Fibroblast of lung (primary cell): ENCODE measurements at regions not wholly inside any gene's neighbourhood (a gene's known extent, or its start where the extent isn't known, plus 50 kb on each side); places are given as distances from the start of the nearest gene placed in this dataset.

Experiments used
- CTCF ChIP-seq, 2 donors: IDR thresholded peaks in 1 of 2; conservative IDR thresholded peaks in 1 of 2; 1 replicate in 1 of 2; 2 replicates in 1 of 2; pipeline ENCODE4 v1.5.1; 2011 to 2012; ENCODE audit warnings: low read length in 2 of 2, control low read depth in 1 of 2, inconsistent platforms in 1 of 2, low read depth in 1 of 2, mild to moderate bottlenecking in 1 of 2
- EZH2 ChIP-seq: IDR thresholded peaks from 2 replicates; pipeline ENCODE4 v1.5.1; 2012; ENCODE audit warnings: low read length, control low read depth, mild to moderate bottlenecking; ENCODE audit errors: missing control alignments

GRCh38 chr6:163943607-163944385 is 529.3 kb downstream of the QKI start:
- TF ChIP-seq CTCF (conservative IDR thresholded peaks at IDR 0.05 in 1 of 2, IDR thresholded peaks at IDR 0.05 in 1 of 2; ENCODE audit: low read depth in 1 of 2, low read length in 2 of 2) (no peak), EZH2 (no peak)
